ENCODE measurements at regions not wholly inside any gene's neighbourhood (a gene's known extent, or its start where the extent isn't known, plus 50 kb on each side); places are given as distances from the start of the nearest gene placed in this dataset.

DNA sequence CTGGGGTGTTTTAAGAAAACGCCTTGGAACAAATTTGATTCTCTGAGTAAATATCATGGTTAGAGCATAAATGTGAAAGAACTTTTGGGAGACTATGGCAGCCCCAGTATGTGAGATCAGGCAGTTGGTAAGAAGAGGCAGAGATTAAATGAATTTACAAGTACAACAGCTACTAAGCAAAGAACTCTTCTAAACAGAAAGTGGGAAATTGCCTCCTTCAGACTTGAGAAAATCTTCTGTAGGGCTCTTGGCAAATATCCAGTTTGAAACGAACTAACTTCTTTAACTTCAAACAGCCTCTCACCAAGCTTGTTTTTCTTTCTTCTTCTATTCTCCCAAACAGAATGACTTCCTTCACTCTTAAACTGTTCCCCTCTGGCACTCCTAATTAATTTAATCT, 337.7 kb downstream of the SIPA1L2 start:
- no peaks in the 10 kb centered on the region for H3K79me2 ChIP-seq (replicated peaks; ENCODE audit: insufficient read depth, low read length)
- no peaks in the 10 kb centered on the region for H4K20me1 ChIP-seq (ENCODE audit: insufficient read depth)
- no peak overlapping the region for H3K9ac ChIP-seq (ENCODE audit: low read length)
- no peaks in the 10 kb centered on the region for H3K27me3 ChIP-seq (ENCODE audit: insufficient read depth, low read depth, low read length)
- no peak overlapping the region for H3K4me3 ChIP-seq (ENCODE audit: low read length)
- no peaks in the 10 kb centered on the region for H3F3A ChIP-seq (ENCODE audit: insufficient read depth, low read length, poor library complexity, severe bottlenecking)
- no peak overlapping the region for H2AFZ ChIP-seq (ENCODE audit: low read depth, low read length)
- H3K36me3 ChIP-seq (ENCODE audit: insufficient read depth, low read length): no peaks in the 10 kb centered on the region
- H3K9me3 ChIP-seq (ENCODE audit: low read length): no peaks in the 10 kb centered on the region
- no peaks in the 10 kb centered on the region for H3K9me2 ChIP-seq (ENCODE audit: insufficient read depth, low read length)
- no peak for TF ChIP-seq MXI1 (conservative IDR thresholded peaks at IDR 0.05; ENCODE audit: poor library complexity, severe bottlenecking)
- TF ChIP-seq TAF1 (IDR thresholded peaks at IDR 0.05; ENCODE audit: low read depth): no peak
- TF ChIP-seq RAD21 (conservative IDR thresholded peaks at IDR 0.05): no peak
- TF ChIP-seq, protein P1, sequence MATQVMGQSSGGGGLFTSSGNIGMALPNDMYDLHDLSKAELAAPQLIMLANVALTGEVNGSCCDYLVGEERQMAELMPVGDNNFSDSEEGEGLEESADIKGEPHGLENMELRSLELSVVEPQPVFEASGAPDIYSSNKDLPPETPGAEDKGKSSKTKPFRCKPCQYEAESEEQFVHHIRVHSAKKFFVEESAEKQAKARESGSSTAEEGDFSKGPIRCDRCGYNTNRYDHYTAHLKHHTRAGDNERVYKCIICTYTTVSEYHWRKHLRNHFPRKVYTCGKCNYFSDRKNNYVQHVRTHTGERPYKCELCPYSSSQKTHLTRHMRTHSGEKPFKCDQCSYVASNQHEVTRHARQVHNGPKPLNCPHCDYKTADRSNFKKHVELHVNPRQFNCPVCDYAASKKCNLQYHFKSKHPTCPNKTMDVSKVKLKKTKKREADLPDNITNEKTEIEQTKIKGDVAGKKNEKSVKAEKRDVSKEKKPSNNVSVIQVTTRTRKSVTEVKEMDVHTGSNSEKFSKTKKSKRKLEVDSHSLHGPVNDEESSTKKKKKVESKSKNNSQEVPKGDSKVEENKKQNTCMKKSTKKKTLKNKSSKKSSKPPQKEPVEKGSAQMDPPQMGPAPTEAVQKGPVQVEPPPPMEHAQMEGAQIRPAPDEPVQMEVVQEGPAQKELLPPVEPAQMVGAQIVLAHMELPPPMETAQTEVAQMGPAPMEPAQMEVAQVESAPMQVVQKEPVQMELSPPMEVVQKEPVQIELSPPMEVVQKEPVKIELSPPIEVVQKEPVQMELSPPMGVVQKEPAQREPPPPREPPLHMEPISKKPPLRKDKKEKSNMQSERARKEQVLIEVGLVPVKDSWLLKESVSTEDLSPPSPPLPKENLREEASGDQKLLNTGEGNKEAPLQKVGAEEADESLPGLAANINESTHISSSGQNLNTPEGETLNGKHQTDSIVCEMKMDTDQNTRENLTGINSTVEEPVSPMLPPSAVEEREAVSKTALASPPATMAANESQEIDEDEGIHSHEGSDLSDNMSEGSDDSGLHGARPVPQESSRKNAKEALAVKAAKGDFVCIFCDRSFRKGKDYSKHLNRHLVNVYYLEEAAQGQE (IDR thresholded peaks at IDR 0.05; ENCODE audit: borderline replicate concordance): no peak
- TF ChIP-seq SMC3 (conservative IDR thresholded peaks at IDR 0.05; ENCODE audit: poor library complexity): no peak
- no peak for TF ChIP-seq EZH2 (IDR thresholded peaks at IDR 0.05; ENCODE audit: borderline replicate concordance, insufficient read depth, low read length, poor library complexity, severe bottlenecking)
- no peak for TF ChIP-seq EP300 (conservative IDR thresholded peaks at IDR 0.05; ENCODE audit: poor library complexity, severe bottlenecking)
- no peak for TF ChIP-seq CTCF (IDR thresholded peaks at IDR 0.05; ENCODE audit: poor library complexity, severe bottlenecking)
- no peak for TF ChIP-seq POLR2AphosphoS5 (IDR thresholded peaks at IDR 0.05)
- no peak overlapping the region for H3K27ac ChIP-seq (ENCODE audit: low read length)
- H3K4me2 ChIP-seq (ENCODE audit: low read length): no peak overlapping the region

DNA sequence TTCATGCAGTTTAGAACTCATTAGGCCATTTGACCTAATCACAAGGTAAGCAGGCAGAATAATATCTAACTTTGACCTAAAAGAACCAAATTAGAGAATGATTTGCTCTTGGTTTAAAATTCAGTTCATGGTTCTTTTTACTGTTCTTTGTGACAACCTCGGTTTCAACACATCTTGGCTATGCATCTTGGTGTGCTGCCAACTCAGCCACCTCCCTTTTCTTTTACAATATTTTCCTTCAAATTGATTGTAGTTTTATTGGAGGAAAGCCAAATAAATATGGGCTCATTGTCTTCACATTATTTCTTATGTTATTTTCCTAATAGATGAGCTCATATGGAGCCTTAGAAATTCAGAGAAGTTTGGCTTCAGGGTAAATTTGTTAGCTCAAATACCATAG, 338.3 kb downstream of the SIPA1L2 start:
- TF ChIP-seq TAF1 (IDR thresholded peaks at IDR 0.05; ENCODE audit: low read depth): no peak
- no peak for TF ChIP-seq SMC3 (conservative IDR thresholded peaks at IDR 0.05; ENCODE audit: poor library complexity)
- TF ChIP-seq CTCF (IDR thresholded peaks at IDR 0.05; ENCODE audit: poor library complexity, severe bottlenecking): no peak
- TF ChIP-seq EZH2 (IDR thresholded peaks at IDR 0.05; ENCODE audit: borderline replicate concordance, insufficient read depth, low read length, poor library complexity, severe bottlenecking): no peak
- TF ChIP-seq POLR2AphosphoS5 (IDR thresholded peaks at IDR 0.05): no peak
- TF ChIP-seq, protein P1 (IDR thresholded peaks at IDR 0.05; ENCODE audit: borderline replicate concordance): no peak
- no peak for TF ChIP-seq EP300 (conservative IDR thresholded peaks at IDR 0.05; ENCODE audit: poor library complexity, severe bottlenecking)
- no peak for TF ChIP-seq MXI1 (conservative IDR thresholded peaks at IDR 0.05; ENCODE audit: poor library complexity, severe bottlenecking)
- no peak for TF ChIP-seq RAD21 (conservative IDR thresholded peaks at IDR 0.05)
- H4K20me1 ChIP-seq (ENCODE audit: insufficient read depth): no peaks in the 10 kb centered on the region
- no peak overlapping the region for H3K4me2 ChIP-seq (ENCODE audit: low read length)
- H3K79me2 ChIP-seq (replicated peaks; ENCODE audit: insufficient read depth, low read length): no peaks in the 10 kb centered on the region
- H3K4me3 ChIP-seq (ENCODE audit: low read length): no peak overlapping the region
- no peaks in the 10 kb centered on the region for H3K36me3 ChIP-seq (ENCODE audit: insufficient read depth, low read length)
- H3F3A ChIP-seq (ENCODE audit: insufficient read depth, low read length, poor library complexity, severe bottlenecking): no peaks in the 10 kb centered on the region
- H3K27ac ChIP-seq (ENCODE audit: low read length): no peak overlapping the region
- H2AFZ ChIP-seq (ENCODE audit: low read depth, low read length): no peak overlapping the region
- H3K27me3 ChIP-seq (ENCODE audit: insufficient read depth, low read depth, low read length): no peaks in the 10 kb centered on the region
- H3K9ac ChIP-seq (ENCODE audit: low read length): no peak overlapping the region
- H3K9me3 ChIP-seq (ENCODE audit: low read length): no peaks in the 10 kb centered on the region
- H3K9me2 ChIP-seq (ENCODE audit: insufficient read depth, low read length): no peaks in the 10 kb centered on the region
